ENCODE measurements at regions not wholly inside any gene's neighbourhood (a gene's known extent, or its start where the extent isn't known, plus 50 kb on each side); places are given as distances from the start of the nearest gene placed in this dataset.

GRCh38 chr4:111154934-111155333, 532.1 kb upstream of the PITX2 start:
- TF ChIP-seq SUZ12 (IDR thresholded peaks at IDR 0.05; ENCODE audit: extremely low read depth, insufficient read depth, insufficient read length), result no peak
- no peak for TF ChIP-seq YY1 (IDR thresholded peaks at IDR 0.05; ENCODE audit: insufficient read depth, insufficient read length)
- TF ChIP-seq ZNF274 (IDR thresholded peaks at IDR 0.05; ENCODE audit: low read depth, low read length), result no peak

Data from NT2/D1 (cell line).